ENCODE measurements at regions not wholly inside any gene's neighbourhood (a gene's known extent, or its start where the extent isn't known, plus 50 kb on each side); places are given as distances from the start of the nearest gene placed in this dataset.

- Histone ChIP-seq H3F3A (ENCODE audit: control insufficient read depth, insufficient read depth) (no peaks in the 10 kb centered on the region), H3K36me3 (ENCODE audit: control insufficient read depth, low read length) (no peaks in the 10 kb centered on the region), H3K27me3 (ENCODE audit: control insufficient read depth, low read length) (no peaks in the 10 kb centered on the region), H3K9me2 (replicated peaks; ENCODE audit: control insufficient read depth, low read length) (no peaks in the 10 kb centered on the region), H3K27ac (ENCODE audit: low read depth, low read length) (no peak overlapping the region), H3K79me2 (ENCODE audit: control insufficient read depth, low read length) (no peaks in the 10 kb centered on the region), H3K4me1 (ENCODE audit: control insufficient read depth, low read length) (no peaks in the 10 kb centered on the region), H3K4me2 (ENCODE audit: low read length) (no peak overlapping the region), H3K4me3 (ENCODE audit: low read length) (no peak overlapping the region), H4K20me1 (ENCODE audit: control insufficient read depth, insufficient read depth, low read depth, low read length) (no peaks in the 10 kb centered on the region), H3K9me3 (ENCODE audit: control insufficient read depth, insufficient read depth, low read length) (no peaks in the 10 kb centered on the region)
- TF ChIP-seq CTCF (IDR thresholded peaks at IDR 0.05; ENCODE audit: low read depth, low read length, poor library complexity, severe bottlenecking) (no peak), EZH2phosphoT487 (IDR thresholded peaks at IDR 0.05; ENCODE audit: borderline replicate concordance, low read length) (no peak)
Observed at GRCh38 chr3:84439476-84439875, 519.3 kb upstream of the CADM2 start.

GRCh38 chr3:84440291-84440690 lies 518.5 kb upstream of the CADM2 start:
- H3K36me3 ChIP-seq (ENCODE audit: control insufficient read depth, low read length), result no peaks in the 10 kb centered on the region
- H3F3A ChIP-seq (ENCODE audit: control insufficient read depth, insufficient read depth), result no peaks in the 10 kb centered on the region
- no peak overlapping the region for H3K4me2 ChIP-seq (ENCODE audit: low read length)
- no peak overlapping the region for H3K4me3 ChIP-seq (ENCODE audit: low read length)
- no peaks in the 10 kb centered on the region for H3K4me1 ChIP-seq (ENCODE audit: control insufficient read depth, low read length)
- H4K20me1 ChIP-seq (ENCODE audit: control insufficient read depth, insufficient read depth, low read depth, low read length), result no peaks in the 10 kb centered on the region
- no peaks in the 10 kb centered on the region for H3K9me3 ChIP-seq (ENCODE audit: control insufficient read depth, insufficient read depth, low read length)
- H3K27ac ChIP-seq (ENCODE audit: low read depth, low read length), result no peak overlapping the region
- TF ChIP-seq EZH2phosphoT487 (IDR thresholded peaks at IDR 0.05; ENCODE audit: borderline replicate concordance, low read length) (no peak), CTCF (IDR thresholded peaks at IDR 0.05; ENCODE audit: low read depth, low read length, poor library complexity, severe bottlenecking) (no peak)
- H3K27me3 ChIP-seq (ENCODE audit: control insufficient read depth, low read length), result no peaks in the 10 kb centered on the region
- H3K79me2 ChIP-seq (ENCODE audit: control insufficient read depth, low read length), result no peaks in the 10 kb centered on the region
- H3K9me2 ChIP-seq (replicated peaks; ENCODE audit: control insufficient read depth, low read length), result no peaks in the 10 kb centered on the region

GRCh38 chr3:84442533-84442932 lies 516.3 kb upstream of the CADM2 start:
- Histone ChIP-seq H3K4me1 (ENCODE audit: control insufficient read depth, low read length) (no peaks in the 10 kb centered on the region), H3K4me2 (ENCODE audit: low read length) (no peak overlapping the region), H4K20me1 (ENCODE audit: control insufficient read depth, insufficient read depth, low read depth, low read length) (no peaks in the 10 kb centered on the region), H3F3A (ENCODE audit: control insufficient read depth, insufficient read depth) (no peaks in the 10 kb centered on the region), H3K4me3 (ENCODE audit: low read length) (no peak overlapping the region), H3K27ac (ENCODE audit: low read depth, low read length) (no peak overlapping the region), H3K79me2 (ENCODE audit: control insufficient read depth, low read length) (no peaks in the 10 kb centered on the region), H3K27me3 (ENCODE audit: control insufficient read depth, low read length) (no peaks in the 10 kb centered on the region), H3K9me3 (ENCODE audit: control insufficient read depth, insufficient read depth, low read length) (no peaks in the 10 kb centered on the region), H3K36me3 (ENCODE audit: control insufficient read depth, low read length) (no peaks in the 10 kb centered on the region), H3K9me2 (replicated peaks; ENCODE audit: control insufficient read depth, low read length) (no peaks in the 10 kb centered on the region)
- TF ChIP-seq EZH2phosphoT487 (IDR thresholded peaks at IDR 0.05; ENCODE audit: borderline replicate concordance, low read length) (no peak), CTCF (IDR thresholded peaks at IDR 0.05; ENCODE audit: low read depth, low read length, poor library complexity, severe bottlenecking) (no peak)

Measured in DOHH2 (cell line).